WERI-Rb-1 (cell line): ENCODE measurements at regions not wholly inside any gene's neighbourhood (a gene's known extent, or its start where the extent isn't known, plus 50 kb on each side); places are given as distances from the start of the nearest gene placed in this dataset.

Experiments
- DNase-seq: peaks from one replicate; pipeline ENCODE4 v3.0.0-alpha.2; 2020
- H3K27ac ChIP-seq: fragments of 250-450 bp; sonication (Bioruptor Pico); 2 replicates; pipeline ENCODE4 v1.5.1; 2020; ENCODE audit warnings: mild to moderate bottlenecking, moderate library complexity
- H3K27me3 ChIP-seq: fragments of 250-450 bp; sonication (Bioruptor Pico); 2 replicates; pipeline ENCODE4 v1.5.1; 2021; ENCODE audit warnings: mild to moderate bottlenecking, low read depth, moderate library complexity; ENCODE audit not compliant: insufficient read depth, severe bottlenecking
- H3K36me3 ChIP-seq: fragments of 250-450 bp; sonication (Bioruptor Pico); 2 replicates; pipeline ENCODE4 v1.5.1; 2020; ENCODE audit warnings: mild to moderate bottlenecking, moderate library complexity
- H3K4me3 ChIP-seq: 2 replicates; pipeline ENCODE4 v1.5.1; 2011; ENCODE audit warnings: low read depth, mild to moderate bottlenecking, control low read depth, low read length
- H3K9me3 ChIP-seq: fragments of 250-450 bp; sonication (Bioruptor Pico); 2 replicates; pipeline ENCODE4 v1.5.1; 2021; ENCODE audit warnings: mild to moderate bottlenecking, moderate library complexity; ENCODE audit not compliant: severe bottlenecking
- CTCF ChIP-seq: IDR thresholded peaks from 2 replicates; pipeline ENCODE4 v1.5.1; 2011; ENCODE audit warnings: low read depth, mild to moderate bottlenecking, control low read depth, inconsistent platforms, low read length

GRCh38 chr4:37540486-37540885 lies 145.7 kb downstream of the RELL1 start:
- no peak for TF ChIP-seq CTCF
- no peak for DNase-seq
- Histone ChIP-seq H3K4me3 (no peak overlapping the region), H3K36me3 (no peaks in the 10 kb centered on the region), H3K27ac (no peak overlapping the region), H3K9me3 (no peaks in the 10 kb centered on the region), H3K27me3 (peaks cover 96% of the 10 kb centered on the region)

GRCh38 chr4:37538931-37539330 lies 147.2 kb downstream of the RELL1 start:
- H3K27ac ChIP-seq = no peak overlapping the region
- no peaks in the 10 kb centered on the region for H3K36me3 ChIP-seq
- H3K9me3 ChIP-seq = no peaks in the 10 kb centered on the region
- peaks cover 96% of the 10 kb centered on the region for H3K27me3 ChIP-seq
- TF ChIP-seq CTCF = no peak
- no peak overlapping the region for H3K4me3 ChIP-seq
- no peak for DNase-seq

- Histone ChIP-seq H3K27ac (no peak overlapping the region), H3K27me3 (peaks cover 95% of the 10 kb centered on the region), H3K4me3 (no peak overlapping the region), H3K9me3 (no peaks in the 10 kb centered on the region), H3K36me3 (no peaks in the 10 kb centered on the region)
- no peak for TF ChIP-seq CTCF
- DNase-seq = no peak
Measured at GRCh38 chr4:37537484-37537883, 148.7 kb downstream of the RELL1 start.

GRCh38 chr4:37535872-37536271 lies 150.3 kb downstream of the RELL1 start:
- Histone ChIP-seq H3K9me3 (no peaks in the 10 kb centered on the region), H3K4me3 (no peak overlapping the region), H3K27me3 (peaks cover 94% of the 10 kb centered on the region), H3K27ac (no peak overlapping the region), H3K36me3 (no peaks in the 10 kb centered on the region)
- no peak for TF ChIP-seq CTCF
- DNase-seq = no peak

GRCh38 chr4:37533286-37534033 lies 152.7 kb downstream of the RELL1 start:
- peaks cover 92% of the 10 kb centered on the region for H3K27me3 ChIP-seq
- H3K9me3 ChIP-seq = peaks cover 2% of the 10 kb centered on the region
- H3K4me3 ChIP-seq = no peak overlapping the region
- H3K27ac ChIP-seq = no peak overlapping the region
- no peak for TF ChIP-seq CTCF
- H3K36me3 ChIP-seq = no peaks in the 10 kb centered on the region
- DNase-seq = no peak

GRCh38 chr4:37531151-37531550 lies 155.0 kb downstream of the RELL1 start:
- Histone ChIP-seq H3K27ac (no peak overlapping the region), H3K4me3 (no peak overlapping the region), H3K27me3 (peaks cover 90% of the 10 kb centered on the region), H3K9me3 (peaks cover 2% of the 10 kb centered on the region), H3K36me3 (no peaks in the 10 kb centered on the region)
- no peak for DNase-seq
- TF ChIP-seq CTCF = no peak
